Fibroblast of villous mesenchyme (primary cell): ENCODE measurements at regions not wholly inside any gene's neighbourhood (a gene's known extent, or its start where the extent isn't known, plus 50 kb on each side); places are given as distances from the start of the nearest gene placed in this dataset.
"Not testable (repeated sequence)": the region's sequence is repeated elsewhere in the genome, so short reads cannot be mapped to it uniquely, and the experiment has no call there.

Experiments
- DNase-seq: peaks from one replicate; pipeline ENCODE4 v3.0.0-alpha.2; 2010; ENCODE audit warnings: low read depth
- H3K4me3 ChIP-seq: 2 replicates; pipeline ENCODE4 v1.5.1; 2011; ENCODE audit warnings: low read depth, mild to moderate bottlenecking, low read length
- CTCF ChIP-seq: IDR thresholded peaks from 2 replicates; pipeline ENCODE4 v1.5.1; 2012; ENCODE audit warnings: low read depth, mild to moderate bottlenecking, low read length; ENCODE audit not compliant: insufficient read depth

GRCh38 chr7:157476654-157477549 lies 140.1 kb downstream of the DNAJB6 start:
- TF ChIP-seq CTCF, result no peak
- H3K4me3 ChIP-seq, result no peak overlapping the region
- no peak for DNase-seq

- no peak overlapping the region for H3K4me3 ChIP-seq
- no peak for TF ChIP-seq CTCF
- no peak for DNase-seq
Measured at GRCh38 chr7:157477550-157478212, 140.9 kb downstream of the DNAJB6 start.

GRCh38 chr7:157478611-157479010 lies 141.8 kb downstream of the DNAJB6 start:
- DNase-seq, H3K4me3 ChIP-seq: not testable (repeated sequence)

- no peak for TF ChIP-seq CTCF
- DNase-seq, result no peak
- no peak overlapping the region for H3K4me3 ChIP-seq
Measured at GRCh38 chr7:157479326-157479725, 142.5 kb downstream of the DNAJB6 start.

- DNase-seq, result no peak
- no peak for TF ChIP-seq CTCF
- no peak overlapping the region for H3K4me3 ChIP-seq
Measured at GRCh38 chr7:157480371-157481050, 143.7 kb downstream of the DNAJB6 start.

- no peak for TF ChIP-seq CTCF
- no peak for DNase-seq
Measured at GRCh38 chr7:157481389-157481788, 144.6 kb downstream of the DNAJB6 start.

GRCh38 chr7:157482025-157482424 lies 145.2 kb downstream of the DNAJB6 start:
- no peak for TF ChIP-seq CTCF
- DNase-seq, result no peak
- no peak overlapping the region for H3K4me3 ChIP-seq

More at GRCh38 chr7:157481389-157481788, 144.6 kb downstream of the DNAJB6 start:
- H3K4me3 ChIP-seq, result no peak overlapping the region
